Stimulated activated naive CD4-positive, alpha-beta T cell treated with Interleukin-2 at 50 U/mL for 16 hours (primary cell): ENCODE measurements at regions not wholly inside any gene's neighbourhood (a gene's known extent, or its start where the extent isn't known, plus 50 kb on each side); places are given as distances from the start of the nearest gene placed in this dataset.

Source experiments
- DNase-seq: peaks from one replicate; lab custom pipeline; 2025; lab: John Stamatoyannopoulos, UW

DNA sequence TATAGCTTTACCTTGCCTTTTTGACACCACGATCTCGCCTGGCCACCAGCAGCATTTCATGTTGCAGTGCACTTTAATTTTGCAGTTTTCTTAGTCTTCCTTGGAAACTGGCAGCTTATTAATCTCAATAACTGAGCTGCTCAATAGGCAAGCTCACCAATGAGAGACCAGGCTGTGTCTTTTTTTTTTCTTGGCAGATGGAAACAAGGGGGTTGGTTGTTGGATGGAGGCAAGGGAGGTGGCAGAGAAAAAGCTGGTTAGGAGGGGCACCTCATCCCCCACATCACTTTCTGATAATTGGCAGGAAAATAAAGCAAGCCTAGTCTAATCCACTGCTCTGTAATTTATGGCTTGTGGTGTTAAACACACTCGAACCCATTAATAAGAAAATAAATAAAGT is 324.5 kb upstream of the WWC1 start:
- no peak for DNase-seq

DNA sequence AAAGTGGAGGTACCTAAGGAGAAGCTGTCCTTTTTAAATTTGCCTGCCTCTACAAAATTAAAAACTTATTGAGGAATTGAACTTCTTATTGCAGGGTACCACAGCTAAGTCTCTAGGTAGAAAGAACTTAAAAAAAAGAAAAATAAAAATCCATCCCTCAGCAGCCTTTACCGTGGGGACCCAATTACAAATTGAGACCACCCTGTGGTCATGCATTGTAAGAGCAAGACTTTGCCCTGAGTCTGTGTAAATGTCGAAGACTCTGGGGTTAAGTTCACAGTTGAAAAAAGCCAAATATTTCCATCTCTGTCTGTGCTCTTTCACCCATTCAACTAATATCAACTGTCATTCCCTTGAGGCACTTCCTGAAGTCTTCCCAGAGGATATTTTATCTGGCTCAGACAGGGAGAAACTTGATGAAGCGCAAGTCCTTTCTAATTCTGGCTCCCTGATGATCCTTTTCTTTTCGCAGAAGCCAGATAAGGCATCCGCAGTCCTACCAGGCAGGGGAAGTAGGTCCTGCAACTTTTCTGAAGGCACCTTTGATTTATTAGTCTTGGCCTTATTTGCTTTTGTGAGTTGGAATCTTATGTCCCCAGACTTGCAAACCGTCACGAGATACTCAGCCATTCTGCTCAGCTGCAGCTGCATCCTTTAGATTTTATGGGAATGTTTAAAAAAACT is 323.8 kb upstream of the WWC1 start:
- DNase-seq, result no peak

DNA sequence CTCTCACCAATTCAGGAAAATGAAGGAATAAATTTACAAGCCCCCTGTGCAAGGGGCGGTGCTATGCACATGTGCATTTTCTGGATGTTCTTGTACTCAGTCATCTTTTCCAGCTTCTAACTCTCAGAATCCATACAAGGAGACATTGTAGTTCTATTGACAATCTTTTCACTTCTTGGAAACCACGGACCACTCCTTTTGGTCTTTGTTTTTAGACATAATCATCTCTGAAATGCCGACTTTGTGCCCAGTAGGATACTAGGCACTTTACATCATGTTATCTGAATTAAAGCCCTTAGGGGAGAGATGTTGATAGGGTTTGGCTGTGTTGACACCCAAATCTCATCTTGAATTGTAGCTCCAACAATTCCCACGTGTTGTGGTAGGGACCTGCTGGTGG is 322.6 kb upstream of the WWC1 start:
- no peak for DNase-seq

DNA sequence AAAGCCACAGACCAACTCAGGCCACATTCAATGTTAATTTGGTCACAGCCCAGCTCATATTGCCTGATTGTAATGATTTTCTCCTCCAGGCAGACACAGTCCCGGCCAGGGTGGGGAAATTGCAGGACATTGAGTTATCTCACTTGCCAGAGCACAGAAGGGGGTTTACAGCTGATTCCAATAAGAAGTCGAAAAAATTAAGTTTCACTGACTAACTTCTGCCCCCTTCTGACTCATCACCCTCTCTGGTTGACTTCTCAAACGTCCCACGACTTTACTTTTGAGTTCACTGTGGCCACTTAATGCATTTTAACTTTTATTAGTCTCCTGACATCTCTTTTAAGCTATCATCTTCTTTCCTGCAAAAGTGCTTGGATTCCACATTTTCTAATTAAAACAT is 321.4 kb upstream of the WWC1 start:
- DNase-seq, result no peak

DNA sequence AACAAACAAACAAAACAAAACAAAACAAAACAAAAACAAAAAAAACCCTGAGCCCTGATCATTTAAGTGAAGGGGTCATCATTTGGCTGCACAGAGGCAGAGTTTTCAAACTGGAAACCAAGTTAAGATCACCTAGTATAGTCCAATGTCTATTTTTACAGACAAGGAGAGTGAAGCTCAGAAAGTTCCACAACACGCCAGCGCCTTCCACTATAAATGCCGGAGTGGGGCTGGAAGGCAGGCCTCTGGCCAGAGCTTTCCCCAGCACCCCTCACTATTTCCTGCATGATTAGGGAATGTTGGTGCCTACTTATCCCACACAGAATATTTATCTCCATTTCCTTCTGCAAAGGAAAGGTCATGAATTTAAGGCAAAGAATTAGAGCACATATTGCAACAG is 319.7 kb upstream of the WWC1 start:
- DNase-seq, result no peak

DNA sequence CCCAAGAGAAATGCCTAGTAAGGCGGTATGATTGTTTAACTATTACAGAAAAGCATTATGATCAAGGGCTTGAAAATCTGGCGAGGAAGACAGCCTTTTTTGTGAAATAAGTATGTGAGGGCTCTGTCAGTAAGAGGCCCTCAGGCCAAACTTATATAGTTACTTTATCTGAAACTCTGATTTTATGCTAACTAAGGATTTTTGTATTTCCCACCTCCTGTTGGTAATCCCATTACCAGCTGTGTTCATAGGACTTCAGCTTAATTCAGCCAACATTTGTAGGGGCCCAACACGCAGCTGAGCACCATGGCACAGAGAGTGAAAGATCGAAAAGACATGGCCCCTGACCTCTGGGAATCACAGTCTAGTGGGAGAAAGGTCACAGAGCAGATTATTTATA is 318.3 kb upstream of the WWC1 start:
- DNase-seq, result no peak

DNA sequence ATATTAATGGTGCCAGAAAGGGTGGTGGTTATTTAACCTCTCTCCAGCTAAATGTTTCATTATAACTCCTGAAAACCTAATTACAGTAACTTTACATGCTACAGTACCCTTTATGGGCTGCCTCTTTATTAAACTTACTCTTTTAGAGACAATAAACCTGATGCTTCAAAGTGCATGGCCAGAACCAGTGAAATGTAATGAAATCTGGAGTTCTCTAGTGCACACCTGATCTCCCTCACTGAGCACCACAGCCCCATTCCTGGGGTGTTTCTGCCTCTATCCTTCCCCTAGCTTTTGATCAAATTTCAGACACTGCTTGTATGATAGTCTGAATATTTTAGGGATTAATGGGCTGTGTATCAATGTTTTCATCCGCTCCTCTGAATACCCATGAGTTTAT is 306.5 kb upstream of the WWC1 start:
- no peak for DNase-seq

DNA sequence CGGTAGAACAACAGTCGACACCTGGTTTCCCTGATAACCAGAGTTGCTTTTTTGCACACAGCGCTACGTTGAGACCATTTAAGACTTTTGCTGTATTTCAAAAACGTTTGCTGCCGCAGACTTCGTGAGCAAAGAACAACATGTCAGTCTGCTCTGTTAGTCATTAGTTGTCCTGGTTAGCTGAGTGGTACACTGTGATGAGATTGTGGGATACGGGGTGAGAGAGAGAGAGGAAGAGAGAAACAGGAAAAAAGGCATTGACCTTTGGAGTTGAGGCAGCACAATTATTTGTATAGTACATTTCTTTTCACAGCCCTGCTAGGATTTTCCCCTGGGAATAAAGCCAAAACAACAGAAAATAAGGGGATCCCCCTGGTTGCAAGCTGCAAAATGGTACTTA is 306.1 kb upstream of the WWC1 start:
- no peak for DNase-seq

DNA sequence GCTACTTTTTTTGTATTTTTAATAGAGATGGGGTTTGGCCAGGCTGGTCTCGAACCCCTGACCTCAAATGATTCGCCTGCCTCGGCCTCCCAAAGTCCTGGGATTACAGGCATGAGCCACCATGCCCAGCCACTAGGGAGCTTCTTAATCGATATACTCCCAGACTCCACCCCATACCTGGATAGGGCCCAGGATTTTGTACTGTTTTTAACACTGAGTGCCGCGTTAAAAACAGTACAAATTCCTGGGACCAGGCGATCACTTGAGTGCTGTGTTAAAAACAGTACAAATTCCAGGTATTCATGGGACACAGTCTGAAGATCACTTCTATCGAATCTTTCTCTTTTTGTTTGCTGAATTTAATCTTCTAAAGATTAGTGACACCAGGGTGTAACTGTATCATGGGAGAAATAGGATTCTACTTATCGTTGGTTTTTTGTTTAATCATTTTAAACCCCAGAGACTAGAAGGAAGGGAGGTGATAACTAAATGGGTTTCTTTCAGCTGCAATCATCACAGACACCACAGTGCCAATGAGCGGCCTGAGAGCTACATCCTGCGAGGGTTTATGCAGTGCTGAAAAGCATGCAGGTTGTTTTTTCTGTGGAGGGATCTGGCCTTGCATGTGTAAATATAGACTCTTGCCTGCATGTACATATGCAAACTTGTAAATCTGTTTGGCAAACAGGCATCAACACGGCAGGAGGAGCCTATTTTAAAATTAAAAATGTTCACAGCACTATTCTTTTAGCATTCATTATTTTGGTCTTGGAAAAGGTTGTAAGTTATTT is 303.8 kb upstream of the WWC1 start:
- DNase-seq, result no peak

DNA sequence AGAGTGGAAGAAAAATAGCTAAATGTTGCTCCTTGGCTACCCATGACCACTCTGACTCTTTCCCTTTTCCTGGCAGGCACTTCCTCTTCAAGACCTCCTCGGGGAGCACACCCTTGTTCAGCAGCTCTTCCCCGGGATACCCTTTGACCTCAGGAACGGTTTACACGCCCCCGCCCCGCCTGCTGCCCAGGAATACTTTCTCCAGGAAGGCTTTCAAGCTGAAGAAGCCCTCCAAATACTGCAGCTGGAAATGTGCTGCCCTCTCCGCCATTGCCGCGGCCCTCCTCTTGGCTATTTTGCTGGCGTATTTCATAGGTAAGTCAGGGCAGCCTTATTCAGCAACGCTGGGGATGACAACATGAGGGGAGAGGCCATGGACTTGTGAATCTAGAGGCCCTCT is 298.6 kb upstream of the WWC1 start:
- DNase-seq, result no peak

DNA sequence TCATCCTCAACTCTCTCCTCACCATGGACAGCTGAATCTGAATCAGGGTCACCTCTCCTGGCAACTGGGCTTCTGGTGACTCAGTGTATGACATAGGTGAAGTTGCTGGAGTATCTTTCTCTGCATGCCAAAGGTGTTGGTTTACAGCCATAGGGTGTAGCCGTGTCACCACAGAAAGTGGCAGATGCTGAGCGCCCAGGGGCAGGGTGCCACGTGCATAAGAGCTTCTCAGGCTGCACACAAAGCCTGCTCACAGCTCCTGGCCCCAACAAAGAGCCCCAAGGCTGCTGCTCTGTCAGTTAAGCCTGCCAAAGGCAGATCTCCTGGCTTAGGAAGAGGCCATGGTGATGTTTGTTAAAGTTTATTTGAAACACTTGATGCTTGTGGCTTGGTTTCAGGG is 297.7 kb upstream of the WWC1 start:
- no peak for DNase-seq

DNA sequence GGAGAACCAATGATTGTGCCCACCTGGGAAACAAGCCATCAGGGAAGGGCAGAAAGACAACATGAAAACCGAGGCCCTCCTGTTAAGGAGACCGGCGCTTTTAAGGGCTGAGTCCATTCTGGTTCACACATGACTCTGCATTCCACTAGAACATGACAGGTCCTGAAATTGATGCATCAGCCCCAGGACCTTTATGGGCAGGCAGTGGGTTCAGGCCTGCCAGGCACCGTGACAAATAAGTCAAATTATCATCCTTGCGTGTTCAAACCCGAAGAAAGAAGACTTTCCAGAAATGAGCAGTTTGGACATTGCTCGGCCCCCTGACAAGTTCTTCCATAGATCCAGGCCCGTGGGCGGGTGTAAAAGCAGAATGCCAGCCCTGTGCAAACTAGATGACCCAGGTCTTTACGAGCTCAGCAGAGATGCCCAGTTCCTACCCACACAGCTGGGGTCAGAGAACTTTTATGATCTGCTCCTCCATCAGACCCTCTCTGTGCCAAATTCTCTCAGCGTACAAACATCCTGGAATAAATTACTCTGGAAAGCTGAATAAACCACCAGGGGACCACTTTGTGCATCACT is 295.5 kb upstream of the WWC1 start:
- DNase-seq, result no peak

DNA sequence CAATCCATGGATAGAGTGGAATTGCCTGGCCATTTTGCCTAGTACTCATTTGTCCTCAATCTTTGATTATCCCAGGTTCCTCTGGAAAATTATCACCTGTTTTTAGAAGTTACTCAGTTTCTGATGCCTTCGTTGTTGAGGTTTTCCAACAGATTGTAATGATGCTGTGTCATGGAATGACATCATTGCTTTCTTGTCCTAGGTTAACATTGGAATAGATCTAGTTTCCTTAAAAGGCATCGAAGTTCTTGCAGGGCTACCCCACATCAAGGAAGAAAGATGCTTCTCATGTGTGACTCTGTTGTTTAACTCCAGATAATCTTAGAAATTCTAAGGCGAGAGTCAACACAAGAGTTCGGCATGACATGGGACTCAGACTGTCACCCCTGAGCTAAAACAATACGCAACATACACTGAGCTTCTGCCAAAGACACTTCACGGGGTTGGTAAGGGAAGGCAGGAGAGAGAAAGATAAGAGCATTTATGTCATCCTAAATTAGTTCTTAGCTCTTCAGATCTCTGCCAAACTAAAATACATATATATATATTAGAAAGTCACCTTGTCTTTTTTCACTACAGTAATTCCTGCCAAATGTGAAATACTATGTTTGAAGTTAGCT is 293.2 kb upstream of the WWC1 start:
- no peak for DNase-seq

DNA sequence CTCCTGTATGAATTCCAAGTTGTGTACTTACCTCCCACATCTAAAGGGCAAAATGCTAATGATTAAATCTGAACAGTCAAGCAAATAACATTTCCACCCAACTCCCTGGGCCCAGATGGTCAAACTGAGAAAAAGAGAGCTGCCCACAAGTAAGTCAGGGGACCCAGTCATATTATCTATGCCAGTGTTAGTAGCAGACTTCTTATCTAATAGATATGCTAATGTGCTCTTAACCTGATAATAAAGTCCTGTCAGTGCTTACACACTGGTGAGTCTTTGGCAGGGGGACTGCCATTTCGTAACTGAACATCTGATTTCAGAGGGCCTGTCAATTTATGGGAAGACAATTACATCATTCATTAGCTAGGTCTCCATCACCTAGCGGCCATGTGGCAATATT is 292.3 kb upstream of the WWC1 start:
- DNase-seq, result no peak

DNA sequence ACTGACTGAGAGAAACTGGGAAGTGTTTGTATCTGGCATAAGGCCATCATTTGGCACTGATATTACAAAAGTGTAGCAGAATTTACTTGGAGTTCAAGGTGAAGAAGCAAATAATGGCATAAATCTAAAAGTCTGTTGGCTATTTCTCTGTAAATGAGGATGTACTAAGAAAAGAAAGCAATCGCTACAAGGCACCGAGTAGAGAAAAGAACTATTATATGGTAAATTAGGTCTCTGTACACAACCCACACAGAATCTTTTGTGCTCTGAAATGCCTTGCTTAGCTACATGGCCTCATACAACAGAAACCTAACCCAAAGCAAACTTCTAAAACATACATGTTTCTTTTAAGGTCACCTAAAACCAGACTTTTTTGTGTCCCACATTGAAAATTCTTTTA is 290.1 kb upstream of the WWC1 start:
- no peak for DNase-seq

DNA sequence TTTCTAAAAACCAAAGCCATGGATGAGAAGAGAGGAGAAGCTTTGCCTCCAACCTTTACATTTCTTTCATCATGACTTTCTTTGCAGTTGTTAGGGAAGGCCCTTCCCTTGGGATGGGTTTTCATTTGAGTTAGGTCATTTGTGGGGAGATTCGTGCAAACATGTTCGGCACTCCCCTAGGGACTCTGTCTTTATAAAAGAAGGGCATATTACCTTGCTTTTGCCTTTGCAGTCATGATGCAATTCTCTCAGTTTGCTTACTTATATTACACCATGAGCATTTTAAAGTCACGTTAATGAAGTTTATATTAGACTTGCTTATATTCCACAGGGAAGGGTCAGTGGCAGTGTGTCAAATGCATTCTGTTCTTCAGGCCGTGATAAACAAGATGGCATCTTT is 289.3 kb upstream of the WWC1 start:
- no peak for DNase-seq

DNA sequence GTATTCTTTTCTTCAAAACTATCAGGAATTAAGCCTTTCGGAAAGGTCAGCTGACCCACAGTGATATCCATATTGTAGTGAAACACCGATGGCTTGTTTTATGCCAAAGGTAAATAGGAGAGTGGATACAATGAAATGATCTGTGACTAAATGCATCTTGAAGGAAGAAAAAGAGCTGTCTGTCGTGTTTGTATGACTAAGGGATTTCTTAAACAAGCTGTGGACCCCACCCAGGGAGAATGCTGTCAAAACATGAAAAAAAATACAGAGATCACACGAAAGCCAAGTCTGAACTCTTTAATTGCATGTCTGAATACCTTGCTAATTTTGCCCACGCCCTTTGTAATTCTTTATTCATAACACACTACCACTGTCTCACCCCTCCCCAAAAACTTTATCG is 286.4 kb upstream of the WWC1 start:
- DNase-seq, result no peak

DNA sequence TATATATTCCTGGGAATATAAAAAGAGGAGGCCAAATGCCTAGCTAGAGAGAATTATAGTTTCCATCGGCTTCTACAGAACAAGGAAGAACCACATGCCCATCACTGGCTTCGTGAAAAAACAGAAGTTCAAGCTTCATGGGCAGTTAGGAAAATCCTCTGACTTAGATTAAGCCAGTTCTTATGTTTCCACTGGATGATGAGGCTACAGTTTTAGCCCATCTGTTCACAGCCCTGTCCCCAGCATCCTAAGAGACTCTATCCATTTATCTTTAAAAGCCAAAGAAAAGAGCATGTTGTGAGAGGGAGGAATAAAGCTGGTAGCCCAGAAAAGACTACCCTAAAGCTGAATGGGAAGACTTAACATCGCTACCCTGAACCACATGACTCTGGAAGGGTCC is 285.5 kb upstream of the WWC1 start:
- no peak for DNase-seq

DNA sequence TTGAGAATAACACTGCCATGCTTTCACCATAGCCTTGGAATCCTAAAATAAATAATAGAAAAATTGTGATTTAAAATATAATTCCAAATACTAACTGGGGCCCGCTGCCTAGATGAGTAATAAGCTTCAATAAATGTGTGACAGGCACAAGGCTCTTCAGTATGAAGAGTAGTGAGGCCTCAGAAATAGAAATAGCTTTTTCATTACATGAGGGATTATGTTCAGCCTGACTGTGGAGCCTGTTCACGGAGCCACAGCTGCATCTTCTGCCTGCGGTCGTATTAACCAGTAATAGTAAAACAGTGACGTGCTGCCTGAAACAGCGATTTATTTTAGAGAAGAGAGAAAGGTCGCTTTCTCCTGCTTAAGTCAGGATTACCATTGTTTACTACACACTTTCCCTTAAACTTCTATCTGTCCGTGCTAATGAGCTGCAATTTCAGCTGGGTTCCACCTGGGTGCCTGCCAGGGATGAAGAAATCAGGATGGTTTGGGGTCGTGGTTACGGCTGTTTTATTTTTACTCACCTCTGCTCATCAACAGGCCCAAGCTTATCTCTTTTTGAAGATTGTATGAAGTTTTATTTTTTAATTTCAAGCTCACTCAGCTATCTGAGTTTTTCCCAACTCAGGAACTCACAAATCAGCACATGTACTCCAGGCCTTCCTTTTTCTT is 284.9 kb upstream of the WWC1 start:
- DNase-seq, result no peak

DNA sequence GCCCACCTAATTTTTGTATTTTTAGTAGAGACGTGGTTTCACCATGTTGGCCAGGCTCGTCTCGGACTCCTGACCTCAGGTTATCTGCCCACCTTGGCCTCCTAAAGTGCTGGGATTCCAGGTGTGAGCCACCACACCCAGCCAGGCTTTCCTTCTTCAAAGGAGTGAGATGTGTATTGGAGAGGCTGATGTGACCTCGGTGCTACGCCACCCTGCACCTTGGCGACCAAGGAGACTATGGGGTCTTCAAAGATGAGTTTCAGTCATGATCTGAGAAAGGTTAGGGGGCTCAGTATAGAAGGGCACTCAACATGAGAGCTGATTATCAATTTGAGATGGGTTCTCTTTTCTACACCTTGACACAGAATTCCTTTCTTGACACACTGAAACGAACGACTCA is 284.2 kb upstream of the WWC1 start:
- DNase-seq, result no peak

DNA sequence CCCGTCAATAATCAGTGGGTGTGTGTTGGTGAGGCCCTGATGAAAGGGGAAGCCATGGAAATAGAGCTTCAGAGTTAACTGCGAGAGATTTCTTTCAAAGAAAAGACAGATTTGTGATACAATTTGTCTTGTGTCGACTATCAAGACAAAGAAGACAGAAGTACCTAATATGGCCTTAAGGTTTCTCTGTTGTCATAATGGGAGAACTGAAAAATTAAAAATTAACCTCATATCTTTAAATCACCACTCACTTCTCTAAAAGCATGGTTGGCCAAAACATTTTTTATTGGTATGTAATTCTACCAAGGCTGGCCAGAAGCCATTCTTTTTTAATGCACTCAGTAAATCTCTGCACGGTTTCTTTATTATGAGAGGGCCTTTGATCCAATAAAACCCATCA is 282.9 kb upstream of the WWC1 start:
- no peak for DNase-seq

DNA sequence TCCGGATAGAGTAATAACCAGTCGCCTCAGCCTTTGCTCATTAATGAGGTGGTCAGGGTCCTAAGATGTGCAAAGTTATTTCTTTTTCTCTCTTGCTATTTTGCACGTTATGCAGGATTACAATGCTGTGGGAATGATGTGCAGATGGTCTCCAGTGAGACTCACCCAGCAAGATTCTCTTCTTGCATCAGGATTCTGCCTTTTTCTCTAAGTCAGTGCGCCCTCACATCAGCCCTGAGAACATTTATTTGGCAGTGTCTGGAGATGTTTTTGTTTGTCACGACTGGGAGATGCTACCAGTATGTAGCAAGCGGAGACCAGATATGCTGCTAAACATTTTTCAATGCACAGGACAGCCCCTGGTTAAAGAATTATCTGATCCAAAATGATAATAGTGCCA is 280.3 kb upstream of the WWC1 start:
- DNase-seq, result no peak

DNA sequence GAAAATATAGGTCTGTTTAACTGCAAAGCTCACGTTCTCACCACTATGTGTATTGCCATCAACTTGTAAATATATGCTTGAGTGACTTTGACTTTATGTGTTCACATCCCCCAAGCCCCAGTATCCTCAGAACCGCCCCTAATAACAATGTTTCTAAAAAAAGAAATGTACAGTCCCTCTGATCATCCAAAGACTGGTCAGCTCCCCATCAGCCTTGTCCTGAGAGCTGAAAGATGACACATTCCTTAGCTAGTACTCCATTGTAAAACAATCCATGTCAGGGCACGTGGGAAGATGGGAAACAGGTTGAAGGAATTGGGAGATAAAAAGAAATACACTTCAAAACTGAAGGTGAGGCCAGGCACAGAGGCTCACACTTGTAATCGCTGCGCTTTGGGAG is 279.4 kb upstream of the WWC1 start:
- DNase-seq, result no peak
